AG10803 (cell line): ENCODE measurements at regions not wholly inside any gene's neighbourhood (a gene's known extent, or its start where the extent isn't known, plus 50 kb on each side); places are given as distances from the start of the nearest gene placed in this dataset.

ENCODE experiments used
- DNase-seq: peaks from one replicate; pipeline ENCODE4 v3.0.0; 2010; ENCODE audit warnings: low read depth
- H3K4me3 ChIP-seq: 2 replicates; pipeline ENCODE4 v1.5.1; 2011; ENCODE audit warnings: mild to moderate bottlenecking, low read length, control low read depth
- CTCF ChIP-seq: conservative IDR thresholded peaks from 2 replicates; pipeline ENCODE4 v1.5.1; 2011; ENCODE audit warnings: mild to moderate bottlenecking, low read length, control low read depth, inconsistent platforms

GRCh38 chr10:131574707-131575430 lies 263.3 kb upstream of the TCERG1L start:
- H3K4me3 ChIP-seq: no peak overlapping the region
- DNase-seq: no peak
- no peak for TF ChIP-seq CTCF

- no peak for TF ChIP-seq CTCF
- H3K4me3 ChIP-seq: no peak overlapping the region
- no peak for DNase-seq
Measured at GRCh38 chr10:131575877-131576276, 264.4 kb upstream of the TCERG1L start.

- DNase-seq: no peak
- no peak for TF ChIP-seq CTCF
- H3K4me3 ChIP-seq: no peak overlapping the region
Measured at GRCh38 chr10:131576341-131577177, 265.0 kb upstream of the TCERG1L start.

GRCh38 chr10:131577178-131577555 lies 265.6 kb upstream of the TCERG1L start:
- DNase-seq: no peak
- no peak overlapping the region for H3K4me3 ChIP-seq
- no peak for TF ChIP-seq CTCF

GRCh38 chr10:131577786-131578471 lies 266.4 kb upstream of the TCERG1L start:
- H3K4me3 ChIP-seq: no peak overlapping the region
- DNase-seq: no peak
- TF ChIP-seq CTCF: no peak

- H3K4me3 ChIP-seq: no peak overlapping the region
- DNase-seq: no peak
- TF ChIP-seq CTCF: no peak
Measured at GRCh38 chr10:131578472-131578970, 267.0 kb upstream of the TCERG1L start.
